ENCODE measurements at regions not wholly inside any gene's neighbourhood (a gene's known extent, or its start where the extent isn't known, plus 50 kb on each side); places are given as distances from the start of the nearest gene placed in this dataset.

DNA sequence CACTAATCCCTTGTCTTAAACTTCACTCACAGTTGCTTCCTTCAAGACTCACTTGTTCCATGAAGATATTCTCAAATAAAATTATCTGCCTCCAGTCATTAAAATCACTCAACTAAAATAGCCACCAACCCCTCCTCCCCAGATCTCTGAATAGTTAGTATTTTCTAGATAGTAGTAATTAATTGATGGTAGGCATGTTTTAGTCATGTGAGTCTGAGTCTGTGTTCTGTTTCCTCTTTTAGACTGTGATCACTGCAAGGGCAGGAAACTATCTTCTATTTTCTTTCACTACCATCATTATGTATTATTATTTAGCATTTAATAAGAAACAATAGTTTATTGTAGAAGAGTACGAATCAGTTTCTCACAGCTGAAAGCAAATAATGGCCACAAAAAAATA is 1080.5 kb downstream of the IGSF11 start:
- TF ChIP-seq ZFP30 (CRISPR knock-in tag; IDR thresholded peaks at IDR 0.05): no peak
- TF ChIP-seq ISL1 (CRISPR knock-in tag; IDR thresholded peaks at IDR 0.05): peak; percentile 43
- TF ChIP-seq, protein P1, sequence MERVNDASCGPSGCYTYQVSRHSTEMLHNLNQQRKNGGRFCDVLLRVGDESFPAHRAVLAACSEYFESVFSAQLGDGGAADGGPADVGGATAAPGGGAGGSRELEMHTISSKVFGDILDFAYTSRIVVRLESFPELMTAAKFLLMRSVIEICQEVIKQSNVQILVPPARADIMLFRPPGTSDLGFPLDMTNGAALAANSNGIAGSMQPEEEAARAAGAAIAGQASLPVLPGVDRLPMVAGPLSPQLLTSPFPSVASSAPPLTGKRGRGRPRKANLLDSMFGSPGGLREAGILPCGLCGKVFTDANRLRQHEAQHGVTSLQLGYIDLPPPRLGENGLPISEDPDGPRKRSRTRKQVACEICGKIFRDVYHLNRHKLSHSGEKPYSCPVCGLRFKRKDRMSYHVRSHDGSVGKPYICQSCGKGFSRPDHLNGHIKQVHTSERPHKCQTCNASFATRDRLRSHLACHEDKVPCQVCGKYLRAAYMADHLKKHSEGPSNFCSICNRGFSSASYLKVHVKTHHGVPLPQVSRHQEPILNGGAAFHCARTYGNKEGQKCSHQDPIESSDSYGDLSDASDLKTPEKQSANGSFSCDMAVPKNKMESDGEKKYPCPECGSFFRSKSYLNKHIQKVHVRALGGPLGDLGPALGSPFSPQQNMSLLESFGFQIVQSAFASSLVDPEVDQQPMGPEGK (CRISPR knock-in tag; IDR thresholded peaks at IDR 0.05; ENCODE audit: borderline replicate concordance): no peak
- TF ChIP-seq TOX (CRISPR knock-in tag; IDR thresholded peaks at IDR 0.05; ENCODE audit: borderline replicate concordance): no peak
- TF ChIP-seq ZFP3 (CRISPR knock-in tag; IDR thresholded peaks at IDR 0.05): no peak
- TF ChIP-seq, protein P2, sequence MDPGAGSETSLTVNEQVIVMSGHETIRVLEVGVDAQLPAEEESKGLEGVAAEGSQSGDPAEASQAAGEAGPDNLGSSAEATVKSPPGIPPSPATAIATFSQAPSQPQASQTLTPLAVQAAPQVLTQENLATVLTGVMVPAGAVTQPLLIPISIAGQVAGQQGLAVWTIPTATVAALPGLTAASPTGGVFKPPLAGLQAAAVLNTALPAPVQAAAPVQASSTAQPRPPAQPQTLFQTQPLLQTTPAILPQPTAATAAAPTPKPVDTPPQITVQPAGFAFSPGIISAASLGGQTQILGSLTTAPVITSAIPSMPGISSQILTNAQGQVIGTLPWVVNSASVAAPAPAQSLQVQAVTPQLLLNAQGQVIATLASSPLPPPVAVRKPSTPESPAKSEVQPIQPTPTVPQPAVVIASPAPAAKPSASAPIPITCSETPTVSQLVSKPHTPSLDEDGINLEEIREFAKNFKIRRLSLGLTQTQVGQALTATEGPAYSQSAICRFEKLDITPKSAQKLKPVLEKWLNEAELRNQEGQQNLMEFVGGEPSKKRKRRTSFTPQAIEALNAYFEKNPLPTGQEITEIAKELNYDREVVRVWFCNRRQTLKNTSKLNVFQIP (CRISPR knock-in tag; IDR thresholded peaks at IDR 0.05; ENCODE audit: borderline replicate concordance, low read depth): no peak
- TF ChIP-seq ZNF70 (CRISPR knock-in tag; IDR thresholded peaks at IDR 0.05): no peak
- TF ChIP-seq ZC3H10 (CRISPR knock-in tag; IDR thresholded peaks at IDR 0.05): no peak

Data from SK-N-SH treated with all-trans-retinoic acid at 6 μM for 48 hours (cell line).